Superior temporal gyrus (tissue), 1 donor: ENCODE measurements at regions not wholly inside any gene's neighbourhood (a gene's known extent, or its start where the extent isn't known, plus 50 kb on each side); places are given as distances from the start of the nearest gene placed in this dataset.
"Not testable (repeated sequence)": the region's sequence is repeated elsewhere in the genome, so short reads cannot be mapped to it uniquely, and the experiment has no call there.

Experiments
- DNase-seq: peaks from one replicate; pipeline ENCODE4 v3.0.0-alpha.2; 2016; ENCODE audit errors: extremely low spot score

DNA sequence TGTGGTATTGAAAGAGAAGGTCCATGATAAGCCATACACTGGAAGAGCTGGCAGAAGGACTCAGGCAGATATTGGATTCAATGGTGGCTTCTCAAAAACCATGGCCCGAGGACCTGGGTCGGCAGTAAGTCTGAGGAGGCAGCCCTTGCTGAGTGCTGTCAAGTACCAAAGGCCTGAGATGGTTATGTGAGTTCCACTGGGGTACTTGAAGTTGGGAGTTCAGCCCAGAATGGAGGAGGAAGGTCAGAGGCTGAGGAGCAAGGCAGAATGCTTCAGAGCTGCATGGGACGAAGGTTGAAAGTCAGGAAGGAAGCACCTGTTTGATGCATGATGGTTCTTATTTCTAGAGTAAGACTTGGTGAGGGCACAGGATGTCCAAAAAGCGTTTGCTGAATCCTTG lies 194.9 kb downstream of the DIRAS2 start:
- DNase-seq, result no peak

- DNase-seq, result no peak
Measured at GRCh38 chr9:90449213-90449925, 193.3 kb downstream of the DIRAS2 start.

DNA sequence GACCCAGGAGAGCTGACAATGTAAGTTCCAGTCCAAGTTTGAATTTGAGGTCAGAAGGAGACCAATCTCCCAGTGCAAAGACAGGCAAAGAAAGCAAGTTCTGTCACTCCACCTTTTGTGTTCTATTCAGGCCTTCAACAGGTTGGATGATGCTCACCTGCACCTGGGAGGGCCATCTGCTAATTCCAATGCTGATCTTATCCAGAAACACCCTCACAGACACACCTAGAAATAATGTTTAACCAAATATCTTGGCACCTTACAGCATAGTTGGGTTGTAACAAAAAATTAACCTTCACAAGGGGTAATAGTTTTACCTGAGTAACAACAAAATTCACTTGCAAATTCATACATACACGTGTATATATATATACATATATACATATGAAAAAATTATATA lies 190.8 kb downstream of the DIRAS2 start:
- DNase-seq, result no peak

GRCh38 chr9:90455316-90455715 lies 187.3 kb downstream of the DIRAS2 start:
- DNase-seq, result no peak

DNA sequence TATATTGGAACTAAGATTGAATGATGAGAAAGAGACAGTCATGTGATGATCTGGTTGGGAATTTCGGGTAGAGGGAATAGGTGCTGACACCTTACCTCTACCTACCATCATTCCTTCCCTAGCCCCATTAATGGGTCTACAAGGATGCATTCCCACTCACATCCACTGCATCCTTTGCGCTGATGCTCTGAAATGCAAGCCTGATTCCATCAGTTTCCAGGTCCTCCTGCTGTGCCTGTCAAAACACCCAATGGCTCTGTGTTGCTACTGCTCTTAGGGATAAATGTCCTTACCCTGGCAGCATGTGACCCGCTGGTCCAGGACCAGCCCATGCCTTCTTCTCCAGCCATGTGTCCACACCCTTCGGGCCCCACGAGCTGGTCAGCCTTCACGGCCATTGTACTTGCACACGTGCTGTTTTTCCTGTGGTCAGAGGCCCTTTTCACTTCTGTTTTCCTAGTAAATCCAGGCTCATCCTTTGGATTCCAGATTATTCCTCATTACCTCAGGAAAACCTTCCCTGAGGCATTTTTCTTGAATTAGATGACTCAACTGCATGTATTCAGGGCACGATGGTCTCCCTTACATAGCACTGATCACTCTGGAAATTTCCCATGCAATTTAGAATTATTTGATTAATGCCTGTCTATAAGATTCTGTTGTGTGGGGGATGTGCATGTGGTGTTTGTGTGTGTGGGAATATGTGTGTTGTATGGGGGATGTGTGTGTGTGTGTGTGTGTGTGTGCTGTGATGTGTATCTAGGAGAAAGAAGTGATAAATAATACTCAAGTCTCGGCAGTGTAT lies 185.0 kb downstream of the DIRAS2 start:
- no peak for DNase-seq

- no peak for DNase-seq
Measured at GRCh38 chr9:90458485-90458884, 184.1 kb downstream of the DIRAS2 start.

GRCh38 chr9:90459321-90459720 lies 183.3 kb downstream of the DIRAS2 start:
- no peak for DNase-seq

DNA sequence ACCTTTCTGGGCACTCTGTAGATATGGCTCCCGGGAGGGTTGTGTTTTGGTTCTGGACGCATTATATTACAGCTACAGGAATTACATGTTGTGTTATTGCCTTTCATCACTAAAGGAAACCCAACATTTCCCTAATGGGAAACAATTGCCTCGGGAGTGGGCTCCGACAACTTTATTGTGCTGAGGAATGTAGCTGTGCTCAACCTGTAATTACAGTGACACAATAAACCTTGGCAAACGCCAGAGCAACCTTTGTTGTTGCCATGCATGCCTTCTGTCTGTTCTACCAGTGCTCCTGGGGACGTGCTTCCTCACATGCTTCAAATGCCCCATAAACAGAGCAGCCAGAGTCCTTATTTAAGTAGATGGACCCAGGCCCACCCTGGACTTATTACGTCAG lies 182.4 kb downstream of the DIRAS2 start:
- no peak for DNase-seq

- DNase-seq, result no peak
Measured at GRCh38 chr9:90464978-90465377, 177.6 kb downstream of the DIRAS2 start.

- DNase-seq, result no peak
Measured at GRCh38 chr9:90466441-90466840, 176.2 kb downstream of the DIRAS2 start.

- DNase-seq, result no peak
Measured at GRCh38 chr9:90469435-90469834, 173.2 kb downstream of the DIRAS2 start.

- no peak for DNase-seq
Measured at GRCh38 chr9:90469865-90470387, 172.7 kb downstream of the DIRAS2 start.

- no peak for DNase-seq
Measured at GRCh38 chr9:90476058-90476457, 166.6 kb downstream of the DIRAS2 start.

- no peak for DNase-seq
Measured at GRCh38 chr9:90477535-90477934, 165.1 kb downstream of the DIRAS2 start.

DNA sequence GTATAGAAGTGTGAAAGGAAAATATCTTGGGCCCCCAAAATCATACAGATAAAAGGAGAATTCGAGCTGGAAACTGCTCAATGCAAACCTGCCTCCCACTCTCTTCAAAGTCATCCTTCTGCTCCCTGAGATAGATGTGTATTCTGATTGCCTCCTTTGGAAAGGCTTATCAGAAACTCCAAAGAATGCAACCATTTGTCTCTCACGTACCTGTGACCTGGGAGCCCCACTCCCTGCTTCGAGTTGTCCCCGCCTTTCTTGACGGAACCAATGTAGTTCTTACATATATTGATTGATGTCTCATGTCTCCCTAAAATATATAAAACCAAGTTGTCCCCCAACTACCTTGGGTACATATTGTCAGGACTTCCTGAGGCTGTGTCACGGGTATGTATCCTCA lies 163.8 kb downstream of the DIRAS2 start:
- no peak for DNase-seq

GRCh38 chr9:90485028-90485427 lies 157.6 kb downstream of the DIRAS2 start:
- no peak for DNase-seq

GRCh38 chr9:90489066-90489465 lies 153.6 kb downstream of the DIRAS2 start:
- DNase-seq, result no peak

- DNase-seq, result no peak
Measured at GRCh38 chr9:90499761-90500160, 142.9 kb downstream of the DIRAS2 start.

DNA sequence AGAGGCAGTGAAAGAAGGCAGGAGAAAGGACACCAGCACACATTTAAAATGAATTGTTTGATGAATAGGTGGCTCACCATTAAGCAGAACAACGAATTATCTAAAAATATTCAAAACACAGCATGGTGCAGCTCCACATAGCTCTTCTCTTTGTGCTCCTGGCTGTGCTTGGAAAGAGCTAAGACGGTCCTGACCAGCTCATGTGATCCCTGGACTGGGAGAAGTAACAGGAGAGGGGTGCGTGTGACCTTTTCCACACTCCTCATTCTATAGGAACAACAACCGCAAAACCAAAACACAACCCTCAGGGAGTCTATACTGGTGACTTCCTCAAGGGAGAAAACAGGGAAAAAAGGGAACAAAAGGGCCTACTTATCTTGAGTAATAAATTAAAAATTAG lies 140.5 kb downstream of the DIRAS2 start:
- DNase-seq, result no peak

- no peak for DNase-seq
Measured at GRCh38 chr9:90504486-90504885, 138.1 kb downstream of the DIRAS2 start.

- no peak for DNase-seq
Measured at GRCh38 chr9:90505695-90506094, 136.9 kb downstream of the DIRAS2 start.

GRCh38 chr9:90506402-90506801 lies 136.2 kb downstream of the DIRAS2 start:
- DNase-seq, result not testable (repeated sequence)

DNA sequence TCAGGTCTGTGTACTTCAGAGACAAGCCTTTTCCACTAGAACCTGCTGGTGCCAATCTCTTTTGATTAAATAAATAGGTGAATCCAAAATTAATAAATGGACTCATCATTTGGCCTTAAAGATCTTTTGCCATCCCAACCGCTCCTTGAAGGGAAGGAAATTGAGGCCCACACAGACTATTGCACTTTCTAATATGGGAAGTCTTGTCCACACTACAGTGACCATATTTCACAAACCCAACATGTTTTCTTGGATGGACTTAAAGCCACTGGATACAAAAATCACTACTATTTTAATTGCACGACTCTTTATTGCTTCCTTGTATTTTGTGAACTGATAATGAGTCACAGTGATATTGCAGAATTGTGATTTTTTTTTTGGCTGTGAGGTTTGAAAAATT lies 135.0 kb downstream of the DIRAS2 start:
- no peak for DNase-seq
